Neural progenitor cell (in vitro differentiated cells): ENCODE measurements at regions not wholly inside any gene's neighbourhood (a gene's known extent, or its start where the extent isn't known, plus 50 kb on each side); places are given as distances from the start of the nearest gene placed in this dataset.
A peak's percentile ranks its signal among the peaks of the same experiment; 100 is the strongest.

Source experiments
- DNase-seq: peaks from one replicate; pipeline ENCODE4 v3.0.0-alpha.2; 2016; ENCODE audit warnings: low spot score
- H2AFZ ChIP-seq: fragments of 200-600 bp; sonication (generic); replicated peaks from 2 replicates; pipeline ENCODE4 v1.6.1; 2016; ENCODE audit warnings: antibody characterized with exemption
- H3F3A ChIP-seq: fragments of 200-600 bp; sonication (generic); 2 replicates; pipeline ENCODE4 v1.6.1; 2016; ENCODE audit warnings: antibody characterized with exemption, low read depth
- H3K27ac ChIP-seq: fragments of 200-600 bp; sonication (generic); 2 replicates; pipeline ENCODE4 v1.5.1; 2016; ENCODE audit warnings: mild to moderate bottlenecking
- H3K27me3 ChIP-seq: fragments of 200-600 bp; sonication (generic); 2 replicates; pipeline ENCODE4 v1.6.1; 2016; ENCODE audit warnings: mild to moderate bottlenecking, moderate library complexity
- H3K36me3 ChIP-seq: fragments of 200-600 bp; sonication (generic); 2 replicates; pipeline ENCODE4 v1.5.1; 2016
- H3K4me1 ChIP-seq: fragments of 200-600 bp; sonication (generic); 2 replicates; pipeline ENCODE4 v1.6.1; 2016; ENCODE audit warnings: mixed run types
- H3K4me2 ChIP-seq: fragments of 200-600 bp; sonication (generic); 2 replicates; pipeline ENCODE4 v1.6.1; 2016
- H3K4me3 ChIP-seq: fragments of 200-600 bp; sonication (generic); 2 replicates; pipeline ENCODE4 v1.5.1; 2016
- H3K79me2 ChIP-seq: fragments of 200-600 bp; sonication (generic); 2 replicates; pipeline ENCODE4 v1.6.1; 2016; ENCODE audit warnings: low read depth
- H3K9ac ChIP-seq: fragments of 200-600 bp; sonication (generic); 2 replicates; pipeline ENCODE4 v1.6.1; 2016
- H3K9me3 ChIP-seq: fragments of 200-600 bp; sonication (generic); 2 replicates; pipeline ENCODE4 v1.5.1; 2016; ENCODE audit warnings: low read depth
- H4K20me1 ChIP-seq: fragments of 200-600 bp; sonication (generic); 2 replicates; pipeline ENCODE4 v1.6.1; 2016; ENCODE audit warnings: low read depth
- H3K27ac Mint-ChIP-seq: 3 replicates; pipeline ENCODE4 v1.8.0; 2021; ENCODE audit warnings: mixed read lengths
- H3K27me3 Mint-ChIP-seq: 2 replicates; pipeline ENCODE4 v1.8.0; 2022; ENCODE audit warnings: low read depth, mild to moderate bottlenecking, inconsistent platforms, moderate library complexity, mixed read lengths; ENCODE audit not compliant: insufficient read depth
- H3K36me3 Mint-ChIP-seq: 3 replicates; pipeline ENCODE4 v1.8.0; 2021; ENCODE audit warnings: mixed read lengths
- H3K4me1 Mint-ChIP-seq: 3 replicates; pipeline ENCODE4 v1.8.0; 2021; ENCODE audit warnings: mixed read lengths
- H3K4me3 Mint-ChIP-seq: 3 replicates; pipeline ENCODE4 v1.8.0; 2021; ENCODE audit warnings: mild to moderate bottlenecking, moderate library complexity, mixed read lengths
- H3K9me3 Mint-ChIP-seq: 3 replicates; pipeline ENCODE4 v1.8.0; 2020; ENCODE audit warnings: mixed read lengths
- CTCF ChIP-seq: fragments of 200-600 bp; sonication (generic); IDR thresholded peaks from 2 replicates; pipeline ENCODE4 v1.5.1; 2017; ENCODE audit warnings: antibody characterized with exemption, mild to moderate bottlenecking
- EZH2 ChIP-seq: fragments of 200-600 bp; sonication (generic); IDR thresholded peaks from 2 replicates; pipeline ENCODE4 v1.6.1; 2017; ENCODE audit warnings: antibody characterized with exemption, mild to moderate bottlenecking, moderate library complexity
- EZH2phosphoT487 ChIP-seq: fragments of 200-600 bp; sonication (generic); IDR thresholded peaks from 2 replicates; pipeline ENCODE4 v1.6.1; 2017; ENCODE audit warnings: antibody characterized with exemption

GRCh38 chr12:30048371-30048770, 264.6 kb upstream of the TMTC1 start:
- Histone ChIP-seq H3K4me3 (no peak overlapping the region), H3K27ac (no peak overlapping the region), H3K27me3 (no peaks in the 10 kb centered on the region), H3K4me2 (no peak overlapping the region), H3K9ac (no peak overlapping the region), H3K9me3 (no peaks in the 10 kb centered on the region), H3K4me1 (peaks cover 8% of the 10 kb centered on the region), H4K20me1 (no peaks in the 10 kb centered on the region), H3K36me3 (no peaks in the 10 kb centered on the region), H2AFZ (no peak overlapping the region), H3F3A (no peaks in the 10 kb centered on the region), H3K79me2 (no peaks in the 10 kb centered on the region)
- DNase-seq: no peak
- no peak overlapping the region for H3K4me3 Mint-ChIP-seq
- H3K27me3 Mint-ChIP-seq: no peaks in the 10 kb centered on the region
- peaks cover 6% of the 10 kb centered on the region for H3K4me1 Mint-ChIP-seq
- no peaks in the 10 kb centered on the region for H3K36me3 Mint-ChIP-seq
- TF ChIP-seq CTCF: no peak
- H3K9me3 Mint-ChIP-seq: no peaks in the 10 kb centered on the region
- H3K27ac Mint-ChIP-seq: no peak overlapping the region

DNA sequence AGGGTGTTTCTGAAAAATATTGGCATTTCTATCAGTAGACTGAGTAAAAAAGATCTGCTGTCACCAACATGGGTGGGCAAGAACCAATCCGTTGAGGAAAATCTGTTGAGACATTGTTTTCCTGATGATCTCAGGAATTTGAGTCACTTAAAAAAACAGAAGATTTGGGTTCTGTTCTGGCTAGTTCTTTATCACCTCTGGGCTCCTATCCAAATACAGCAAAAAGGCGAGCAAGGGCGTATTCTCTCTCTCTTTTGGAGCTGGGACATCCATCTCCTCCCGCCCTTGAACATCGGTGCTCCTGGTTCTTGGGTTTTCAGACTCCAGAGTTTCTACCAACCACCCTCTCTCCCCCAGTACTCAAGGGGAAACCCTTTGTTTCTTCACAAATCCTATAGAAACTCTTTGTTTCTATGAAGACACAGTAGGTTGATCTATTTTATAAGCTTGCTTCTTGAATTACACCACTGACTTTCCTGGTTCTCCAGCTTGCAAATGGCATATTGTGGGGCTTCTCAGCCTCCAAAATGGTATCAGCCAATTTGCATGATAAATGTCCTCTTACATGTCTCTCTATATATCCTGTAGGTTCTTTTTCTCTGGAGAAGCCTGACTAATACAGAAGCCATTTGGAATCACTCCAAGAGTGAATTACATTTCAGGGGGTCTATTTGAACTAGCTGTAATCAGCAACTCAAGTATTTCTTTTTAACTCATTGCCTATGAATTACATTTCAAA, 263.9 kb upstream of the TMTC1 start:
- TF ChIP-seq EZH2phosphoT487: no peak
- no peak for TF ChIP-seq CTCF
- no peak for TF ChIP-seq EZH2
- Histone ChIP-seq H3K4me2 (peak overlapping the region; percentile 29), H3K27me3 (no peaks in the 10 kb centered on the region), H2AFZ (peak overlapping the region; percentile 24), H3K27ac (no peak overlapping the region), H3K36me3 (no peaks in the 10 kb centered on the region), H3K79me2 (no peaks in the 10 kb centered on the region), H3F3A (no peaks in the 10 kb centered on the region), H4K20me1 (no peaks in the 10 kb centered on the region), H3K4me1 (peaks cover 8% of the 10 kb centered on the region), H3K9me3 (no peaks in the 10 kb centered on the region), H3K4me3 (no peak overlapping the region), H3K9ac (no peak overlapping the region)
- no peak overlapping the region for H3K4me3 Mint-ChIP-seq
- H3K4me1 Mint-ChIP-seq: peaks cover 6% of the 10 kb centered on the region
- H3K36me3 Mint-ChIP-seq: no peaks in the 10 kb centered on the region
- no peak for DNase-seq
- no peaks in the 10 kb centered on the region for H3K27me3 Mint-ChIP-seq
- no peak overlapping the region for H3K27ac Mint-ChIP-seq
- H3K9me3 Mint-ChIP-seq: no peaks in the 10 kb centered on the region

DNA sequence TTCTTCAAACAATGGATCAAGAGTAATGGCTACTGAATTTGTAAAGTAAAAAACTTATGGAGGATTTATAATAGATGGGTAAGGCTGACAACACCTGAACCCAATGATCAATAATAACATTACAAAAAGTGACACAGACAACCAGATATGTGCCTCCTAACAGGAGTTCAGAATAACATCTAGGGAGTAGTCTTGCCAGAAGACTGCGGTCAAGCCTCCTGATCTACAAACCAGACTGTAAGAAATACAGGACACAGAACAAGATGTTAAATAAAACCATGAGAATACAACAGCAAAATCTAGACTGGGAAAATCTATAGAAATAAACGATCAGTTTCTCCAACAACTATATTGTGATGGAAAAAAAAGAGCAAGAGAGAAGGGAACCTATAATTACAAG, 262.6 kb upstream of the TMTC1 start:
- Mint-ChIP-seq H3K4me1 (peaks cover 6% of the 10 kb centered on the region), H3K27me3 (no peaks in the 10 kb centered on the region), H3K9me3 (no peaks in the 10 kb centered on the region), H3K36me3 (no peaks in the 10 kb centered on the region), H3K27ac (no peak overlapping the region), H3K4me3 (no peak overlapping the region)
- H4K20me1 ChIP-seq: no peaks in the 10 kb centered on the region
- no peaks in the 10 kb centered on the region for H3F3A ChIP-seq
- no peak for DNase-seq
- H2AFZ ChIP-seq: no peak overlapping the region
- no peak overlapping the region for H3K4me3 ChIP-seq
- no peaks in the 10 kb centered on the region for H3K79me2 ChIP-seq
- no peaks in the 10 kb centered on the region for H3K27me3 ChIP-seq
- no peaks in the 10 kb centered on the region for H3K36me3 ChIP-seq
- TF ChIP-seq CTCF (no peak), EZH2phosphoT487 (no peak), EZH2 (no peak)
- peaks cover 8% of the 10 kb centered on the region for H3K4me1 ChIP-seq
- no peak overlapping the region for H3K27ac ChIP-seq
- H3K9ac ChIP-seq: no peak overlapping the region
- no peaks in the 10 kb centered on the region for H3K9me3 ChIP-seq
- H3K4me2 ChIP-seq: no peak overlapping the region
